Adrenal gland (tissue), 5 donors: ENCODE measurements at regions not wholly inside any gene's neighbourhood (a gene's known extent, or its start where the extent isn't known, plus 50 kb on each side); places are given as distances from the start of the nearest gene placed in this dataset.

Experiments used
- POLR2A ChIP-seq, 2 donors: fragments of 450-650 bp; IDR thresholded peaks; one replicate each; pipeline ENCODE4 v1.6.1; 2017; ENCODE audit warnings: antibody characterized with exemption in 2 of 2, mild to moderate bottlenecking in 2 of 2, moderate library complexity in 1 of 2
- TF ChIP-seq, protein P1 (sequence below), 6 experiments: fragments of 450-650 bp in 4 of 6; fragments of 200-600 bp in 2 of 6; sonication (generic) in 1 of 6; IDR thresholded peaks; 1 replicate in 5 of 6; 2 replicates in 1 of 6; pipeline versions ENCODE4 v1.5.1 to v1.8.0; 2016 to 2021; ENCODE audit warnings: antibody characterized with exemption in 6 of 6, mild to moderate bottlenecking in 2 of 6, moderate library complexity in 1 of 6
- donor health status: DM: no; HTN: no; CAD: no.

DNA sequence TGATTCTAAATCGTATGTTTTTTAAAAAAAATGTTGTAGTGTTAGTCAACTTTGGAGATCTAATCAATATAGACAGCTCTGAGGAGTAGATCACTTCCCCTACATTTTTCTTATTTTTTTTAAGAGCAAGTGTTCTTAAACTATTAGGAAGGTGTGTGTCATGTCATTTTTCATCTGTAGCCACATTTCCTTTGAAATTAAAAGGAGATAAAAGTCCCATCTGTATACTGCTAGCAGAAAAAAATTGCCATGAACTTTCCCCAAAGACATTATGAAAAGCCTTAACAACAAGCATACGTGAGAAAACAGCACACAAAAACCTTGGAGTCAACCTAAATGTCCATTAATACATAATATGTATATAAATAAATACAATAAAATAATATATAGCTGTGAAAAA, 286.6 kb downstream of the ETS1 start:
- TF ChIP-seq, protein P1, sequence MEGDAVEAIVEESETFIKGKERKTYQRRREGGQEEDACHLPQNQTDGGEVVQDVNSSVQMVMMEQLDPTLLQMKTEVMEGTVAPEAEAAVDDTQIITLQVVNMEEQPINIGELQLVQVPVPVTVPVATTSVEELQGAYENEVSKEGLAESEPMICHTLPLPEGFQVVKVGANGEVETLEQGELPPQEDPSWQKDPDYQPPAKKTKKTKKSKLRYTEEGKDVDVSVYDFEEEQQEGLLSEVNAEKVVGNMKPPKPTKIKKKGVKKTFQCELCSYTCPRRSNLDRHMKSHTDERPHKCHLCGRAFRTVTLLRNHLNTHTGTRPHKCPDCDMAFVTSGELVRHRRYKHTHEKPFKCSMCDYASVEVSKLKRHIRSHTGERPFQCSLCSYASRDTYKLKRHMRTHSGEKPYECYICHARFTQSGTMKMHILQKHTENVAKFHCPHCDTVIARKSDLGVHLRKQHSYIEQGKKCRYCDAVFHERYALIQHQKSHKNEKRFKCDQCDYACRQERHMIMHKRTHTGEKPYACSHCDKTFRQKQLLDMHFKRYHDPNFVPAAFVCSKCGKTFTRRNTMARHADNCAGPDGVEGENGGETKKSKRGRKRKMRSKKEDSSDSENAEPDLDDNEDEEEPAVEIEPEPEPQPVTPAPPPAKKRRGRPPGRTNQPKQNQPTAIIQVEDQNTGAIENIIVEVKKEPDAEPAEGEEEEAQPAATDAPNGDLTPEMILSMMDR (IDR thresholded peaks at IDR 0.05): no peak
- TF ChIP-seq POLR2A (IDR thresholded peaks at IDR 0.05): no peak
